ENCODE measurements at regions not wholly inside any gene's neighbourhood (a gene's known extent, or its start where the extent isn't known, plus 50 kb on each side); places are given as distances from the start of the nearest gene placed in this dataset.

DNA sequence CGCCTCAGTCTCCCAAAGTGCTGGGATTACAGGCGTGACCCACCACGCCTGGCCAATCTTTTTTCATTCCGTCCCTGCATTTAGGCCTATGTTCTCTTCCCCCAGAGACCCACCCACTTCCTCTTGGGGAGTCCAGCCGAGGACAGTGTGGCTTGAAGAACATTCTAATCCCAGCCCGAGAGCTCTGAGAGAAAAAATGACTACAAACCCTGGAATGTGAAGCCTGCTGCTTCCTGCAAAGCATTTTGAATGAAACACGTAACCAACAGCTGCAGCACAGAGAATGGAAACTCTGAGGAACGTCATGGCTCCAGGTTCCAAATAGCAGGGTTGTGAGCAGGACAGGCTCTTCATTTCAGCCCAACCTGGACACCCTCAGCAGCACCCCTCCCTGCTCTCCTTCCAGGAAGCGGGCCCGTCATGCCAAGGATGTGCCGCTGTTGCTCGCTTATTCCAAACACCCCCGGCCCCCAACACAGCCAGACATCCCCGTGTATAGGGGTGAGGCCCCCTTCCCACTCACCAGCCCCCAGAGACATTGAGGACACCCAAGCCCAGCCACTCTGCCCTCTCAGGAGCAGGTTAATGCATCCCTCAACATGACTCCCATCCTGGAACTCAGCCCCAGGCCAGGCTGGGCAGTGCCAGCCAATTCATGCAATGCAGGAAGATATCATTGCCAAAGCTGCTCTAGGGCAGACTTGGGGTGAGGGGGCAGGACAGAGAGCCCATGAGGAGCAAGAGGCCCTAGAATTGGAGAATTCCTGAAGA is 139.8 kb downstream of the ZFP36L2 start:
- POLR2A ChIA-PET = interaction anchor here (0.7 kb wide), 1 partner anchor 194 kb away, joined by 3 read pairs; no protein-coding TSS in a partner anchor
- Histone ChIP-seq H3K4me3 (ENCODE audit: low read depth, low read length, poor library complexity, severe bottlenecking) (no peak overlapping the region), H3K79me2 (ENCODE audit: insufficient read depth, low read depth, low read length) (no peaks in the 10 kb centered on the region), H3K36me3 (ENCODE audit: insufficient read depth, low read length) (no peaks in the 10 kb centered on the region), H3K9me3 (ENCODE audit: low read length) (no peaks in the 10 kb centered on the region), H3K9me2 (ENCODE audit: insufficient read depth, low read length) (no peaks in the 10 kb centered on the region), H2AFZ (ENCODE audit: low read length) (no peak overlapping the region), H3K27ac (ENCODE audit: low read depth, low read length, poor library complexity, severe bottlenecking) (no peak overlapping the region), H3K4me2 (ENCODE audit: low read length) (no peak overlapping the region), H4K20me1 (ENCODE audit: insufficient read depth, low read length) (no peaks in the 10 kb centered on the region), H3K4me1 (ENCODE audit: insufficient read depth, low read length, poor library complexity, severe bottlenecking) (no peaks in the 10 kb centered on the region)
- DNase-seq (ENCODE audit: low spot score) = no peak
- intact Hi-C loops (cut with micrococcal nuclease; ENCODE audit: unreplicated experiment) = no loop called here
- TF ChIP-seq EZH2phosphoT487 (IDR thresholded peaks at IDR 0.05; ENCODE audit: borderline replicate concordance, low read depth, low read length) = no peak
- TF ChIP-seq, protein P1, sequence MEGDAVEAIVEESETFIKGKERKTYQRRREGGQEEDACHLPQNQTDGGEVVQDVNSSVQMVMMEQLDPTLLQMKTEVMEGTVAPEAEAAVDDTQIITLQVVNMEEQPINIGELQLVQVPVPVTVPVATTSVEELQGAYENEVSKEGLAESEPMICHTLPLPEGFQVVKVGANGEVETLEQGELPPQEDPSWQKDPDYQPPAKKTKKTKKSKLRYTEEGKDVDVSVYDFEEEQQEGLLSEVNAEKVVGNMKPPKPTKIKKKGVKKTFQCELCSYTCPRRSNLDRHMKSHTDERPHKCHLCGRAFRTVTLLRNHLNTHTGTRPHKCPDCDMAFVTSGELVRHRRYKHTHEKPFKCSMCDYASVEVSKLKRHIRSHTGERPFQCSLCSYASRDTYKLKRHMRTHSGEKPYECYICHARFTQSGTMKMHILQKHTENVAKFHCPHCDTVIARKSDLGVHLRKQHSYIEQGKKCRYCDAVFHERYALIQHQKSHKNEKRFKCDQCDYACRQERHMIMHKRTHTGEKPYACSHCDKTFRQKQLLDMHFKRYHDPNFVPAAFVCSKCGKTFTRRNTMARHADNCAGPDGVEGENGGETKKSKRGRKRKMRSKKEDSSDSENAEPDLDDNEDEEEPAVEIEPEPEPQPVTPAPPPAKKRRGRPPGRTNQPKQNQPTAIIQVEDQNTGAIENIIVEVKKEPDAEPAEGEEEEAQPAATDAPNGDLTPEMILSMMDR (conservative IDR thresholded peaks at IDR 0.05; ENCODE audit: low read length) = no peak
- BruUV-seq (replicated peaks) = no TSS peak
- CTCF ChIA-PET (ENCODE audit: unreplicated experiment) = no interaction called here

DNA sequence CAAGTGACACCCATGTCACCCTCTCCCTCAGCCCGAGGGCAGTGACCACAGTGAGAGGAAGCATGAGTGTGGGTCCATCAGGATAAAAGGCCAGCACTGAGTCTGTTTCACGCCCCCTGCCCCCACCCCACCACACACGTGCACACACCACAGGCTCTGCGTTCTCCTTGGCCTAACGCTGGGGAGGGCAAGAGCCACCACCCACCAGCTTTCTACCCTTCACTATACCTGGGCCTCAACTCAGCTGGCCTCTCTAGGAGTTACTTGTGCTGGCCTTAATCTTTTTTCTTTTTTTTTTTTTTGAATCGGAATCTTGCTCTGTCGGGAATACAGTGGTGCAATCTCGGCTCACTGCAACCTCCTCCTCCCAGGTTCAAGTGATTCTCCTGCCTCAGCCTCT is 140.5 kb downstream of the ZFP36L2 start:
- Histone ChIP-seq H3K9me2 (ENCODE audit: insufficient read depth, low read length) (no peaks in the 10 kb centered on the region), H3K4me1 (ENCODE audit: insufficient read depth, low read length, poor library complexity, severe bottlenecking) (no peaks in the 10 kb centered on the region), H3K79me2 (ENCODE audit: insufficient read depth, low read depth, low read length) (no peaks in the 10 kb centered on the region), H3K4me3 (ENCODE audit: low read depth, low read length, poor library complexity, severe bottlenecking) (no peak overlapping the region), H3K9me3 (ENCODE audit: low read length) (no peaks in the 10 kb centered on the region), H4K20me1 (ENCODE audit: insufficient read depth, low read length) (no peaks in the 10 kb centered on the region), H3K4me2 (ENCODE audit: low read length) (no peak overlapping the region), H3K27ac (ENCODE audit: low read depth, low read length, poor library complexity, severe bottlenecking) (no peak overlapping the region), H3K36me3 (ENCODE audit: insufficient read depth, low read length) (no peaks in the 10 kb centered on the region), H2AFZ (ENCODE audit: low read length) (no peak overlapping the region)
- BruUV-seq (replicated peaks) = no TSS peak
- ChIA-PET POLR2A (no interaction called here), CTCF (ENCODE audit: unreplicated experiment) (no interaction called here)
- no peak for DNase-seq (ENCODE audit: low spot score)
- intact Hi-C loops (cut with micrococcal nuclease; ENCODE audit: unreplicated experiment) = no loop called here
- no peak for TF ChIP-seq EZH2phosphoT487 (IDR thresholded peaks at IDR 0.05; ENCODE audit: borderline replicate concordance, low read depth, low read length)
- TF ChIP-seq, protein P1 (conservative IDR thresholded peaks at IDR 0.05; ENCODE audit: low read length) = no peak

DNA sequence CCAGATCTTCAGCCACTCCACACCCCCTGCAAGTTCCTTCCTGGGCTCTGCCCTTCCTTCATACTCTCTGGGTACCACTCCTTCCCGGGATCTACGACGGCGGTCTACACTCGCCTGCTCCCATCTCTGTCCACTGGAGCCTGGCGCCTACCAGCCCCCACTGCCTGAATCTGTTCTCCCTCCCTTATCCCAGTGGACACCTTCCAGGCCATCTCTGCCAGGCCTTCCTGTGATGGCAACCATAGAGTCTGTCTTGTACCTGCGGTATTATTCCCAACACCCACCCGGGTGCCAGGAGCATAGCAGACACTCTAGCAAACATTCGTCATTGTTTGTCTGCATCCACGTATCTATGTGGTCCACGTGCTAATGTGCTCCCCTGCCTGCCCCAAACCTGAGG is 140.9 kb downstream of the ZFP36L2 start:
- no peak for DNase-seq (ENCODE audit: low spot score)
- no peak overlapping the region for H2AFZ ChIP-seq (ENCODE audit: low read length)
- CTCF ChIA-PET (ENCODE audit: unreplicated experiment) = no interaction called here
- H3K4me1 ChIP-seq (ENCODE audit: insufficient read depth, low read length, poor library complexity, severe bottlenecking) = no peaks in the 10 kb centered on the region
- H3K79me2 ChIP-seq (ENCODE audit: insufficient read depth, low read depth, low read length) = no peaks in the 10 kb centered on the region
- no peaks in the 10 kb centered on the region for H3K9me2 ChIP-seq (ENCODE audit: insufficient read depth, low read length)
- POLR2A ChIA-PET = no interaction called here
- no peaks in the 10 kb centered on the region for H3K36me3 ChIP-seq (ENCODE audit: insufficient read depth, low read length)
- H3K9me3 ChIP-seq (ENCODE audit: low read length) = no peaks in the 10 kb centered on the region
- intact Hi-C loops (cut with micrococcal nuclease; ENCODE audit: unreplicated experiment) = no loop called here
- BruUV-seq (replicated peaks) = no TSS peak
- no peaks in the 10 kb centered on the region for H4K20me1 ChIP-seq (ENCODE audit: insufficient read depth, low read length)
- TF ChIP-seq, protein P1 (conservative IDR thresholded peaks at IDR 0.05; ENCODE audit: low read length) = no peak
- no peak for TF ChIP-seq EZH2phosphoT487 (IDR thresholded peaks at IDR 0.05; ENCODE audit: borderline replicate concordance, low read depth, low read length)
- no peak overlapping the region for H3K4me2 ChIP-seq (ENCODE audit: low read length)
- no peak overlapping the region for H3K27ac ChIP-seq (ENCODE audit: low read depth, low read length, poor library complexity, severe bottlenecking)
- H3K4me3 ChIP-seq (ENCODE audit: low read depth, low read length, poor library complexity, severe bottlenecking) = no peak overlapping the region

Measured in OCI-LY7 (cell line).